ENCODE measurements at regions not wholly inside any gene's neighbourhood (a gene's known extent, or its start where the extent isn't known, plus 50 kb on each side); places are given as distances from the start of the nearest gene placed in this dataset.

GRCh38 chr17:15108992-15109391 lies 156.1 kb downstream of the PMP22 start:
- DNase-seq = no peak

DNA sequence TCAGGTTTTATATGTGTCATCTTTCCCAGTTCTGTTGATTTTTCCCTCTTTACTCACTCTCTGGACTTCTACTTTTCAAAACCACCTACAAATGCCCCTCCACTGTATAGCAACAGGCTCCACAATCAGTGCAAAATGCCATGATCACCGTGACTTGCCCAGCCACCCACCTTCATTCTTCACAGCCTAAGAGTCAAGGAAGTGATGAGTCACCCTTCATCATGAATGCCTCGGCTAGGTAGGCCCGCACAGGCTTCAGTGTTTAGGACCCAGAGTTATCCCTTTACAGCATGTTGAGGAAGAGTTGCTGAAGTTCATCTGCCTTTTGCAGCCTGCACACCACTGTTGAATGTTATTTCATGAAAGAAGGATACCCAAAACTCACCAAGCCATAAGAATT lies 158.6 kb downstream of the PMP22 start:
- no peak for DNase-seq

GRCh38 chr17:15103785-15104184 lies 161.3 kb downstream of the PMP22 start:
- no peak for DNase-seq

- no peak for DNase-seq
Measured at GRCh38 chr17:15101175-15101574, 164.0 kb downstream of the PMP22 start.

GRCh38 chr17:15096511-15096910 lies 168.6 kb downstream of the PMP22 start:
- no peak for DNase-seq

GRCh38 chr17:15095935-15096334 lies 169.2 kb downstream of the PMP22 start:
- DNase-seq = no peak

- no peak for DNase-seq
Measured at GRCh38 chr17:15092762-15093161, 172.4 kb downstream of the PMP22 start.

- no peak for DNase-seq
Measured at GRCh38 chr17:15092261-15092660, 172.9 kb downstream of the PMP22 start.

DNA sequence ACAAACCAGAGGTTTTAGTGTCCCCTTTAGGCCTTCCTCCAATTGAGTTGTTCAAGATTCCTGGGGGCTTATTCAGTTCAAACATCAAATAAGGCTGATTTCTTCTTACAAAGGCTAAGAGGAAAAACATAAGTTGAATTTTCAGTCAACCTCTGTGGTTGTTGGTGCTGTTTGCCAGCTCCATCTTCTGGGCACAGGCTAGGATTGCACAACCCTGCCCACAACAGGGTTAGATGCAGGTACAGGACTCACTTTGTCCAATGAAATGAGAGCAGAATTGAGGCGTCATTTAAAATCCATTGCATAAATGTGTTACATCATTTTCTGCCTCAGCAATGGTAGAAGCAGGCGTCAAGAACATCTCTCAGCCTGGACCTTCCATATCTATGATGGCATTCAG lies 173.3 kb downstream of the PMP22 start:
- DNase-seq = no peak

- DNase-seq = no peak
Measured at GRCh38 chr17:15090533-15090932, 174.6 kb downstream of the PMP22 start.

DNA sequence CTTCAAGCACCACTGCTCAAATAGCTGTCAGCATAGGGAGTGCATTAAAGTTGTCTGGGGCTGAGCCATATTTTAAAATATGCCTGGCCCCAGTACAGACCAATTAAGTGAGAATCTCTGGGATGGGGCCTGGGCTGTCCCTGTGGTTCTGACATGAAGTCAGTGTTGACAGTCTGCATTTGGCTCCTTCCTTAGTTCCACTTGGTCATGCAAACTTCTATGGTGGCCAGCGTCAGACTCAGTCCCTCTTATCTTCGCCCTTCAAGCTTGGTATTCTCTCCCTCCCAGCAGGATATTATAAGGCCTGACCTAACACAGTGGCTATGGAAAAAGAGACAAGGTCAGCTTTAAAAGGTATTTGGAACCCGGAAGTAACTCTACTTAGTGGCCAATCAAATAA lies 177.2 kb downstream of the PMP22 start:
- DNase-seq = no peak

DNA sequence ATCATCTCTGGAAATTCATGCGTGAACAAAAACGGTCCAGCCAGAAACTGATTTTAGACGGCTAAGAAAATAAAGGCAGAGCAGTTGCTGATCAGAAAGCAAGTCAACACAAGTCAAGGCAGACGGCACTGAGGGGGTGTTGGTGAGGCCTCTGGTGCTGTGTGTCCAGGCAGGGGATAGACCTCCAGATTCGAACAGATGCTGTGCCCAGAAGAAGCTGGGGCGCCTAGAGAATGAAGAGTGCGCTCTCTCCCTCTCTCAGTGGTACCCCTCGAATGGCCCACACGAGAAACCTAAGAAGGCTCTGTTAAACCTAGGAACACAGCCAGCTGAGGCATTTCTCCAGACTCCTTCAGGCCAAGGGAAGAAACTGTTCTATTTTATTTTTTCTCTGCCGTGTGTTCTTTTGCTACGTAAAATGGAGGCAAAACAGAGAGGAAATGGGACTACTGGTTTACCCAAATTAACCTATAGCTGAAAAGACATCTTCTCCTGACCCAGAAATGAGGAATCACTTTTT lies 178.3 kb downstream of the PMP22 start:
- DNase-seq = peak; percentile 23

- no peak for DNase-seq
Measured at GRCh38 chr17:15085890-15086677, 179.0 kb downstream of the PMP22 start.

GRCh38 chr17:15083225-15083624 lies 181.9 kb downstream of the PMP22 start:
- no peak for DNase-seq

DNA sequence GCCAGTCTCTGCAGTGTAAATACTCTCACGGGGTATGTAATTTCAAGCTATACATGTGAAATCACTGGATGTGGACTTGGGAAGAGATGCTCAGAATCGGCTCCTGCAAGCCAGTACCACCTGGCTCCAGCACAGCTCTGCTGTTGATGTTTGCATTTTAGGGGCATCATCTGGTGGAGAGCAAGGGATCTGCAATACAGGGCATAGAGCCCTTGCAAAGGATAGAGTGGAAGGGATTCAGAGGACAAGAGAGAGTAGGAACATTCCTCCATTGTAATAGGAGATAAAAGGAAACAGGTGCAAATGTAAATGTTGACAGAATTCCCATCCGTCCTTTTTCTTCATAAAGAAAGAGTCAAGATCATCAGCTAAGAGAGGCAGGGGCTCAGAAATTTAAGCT lies 184.1 kb downstream of the PMP22 start:
- no peak for DNase-seq

DNA sequence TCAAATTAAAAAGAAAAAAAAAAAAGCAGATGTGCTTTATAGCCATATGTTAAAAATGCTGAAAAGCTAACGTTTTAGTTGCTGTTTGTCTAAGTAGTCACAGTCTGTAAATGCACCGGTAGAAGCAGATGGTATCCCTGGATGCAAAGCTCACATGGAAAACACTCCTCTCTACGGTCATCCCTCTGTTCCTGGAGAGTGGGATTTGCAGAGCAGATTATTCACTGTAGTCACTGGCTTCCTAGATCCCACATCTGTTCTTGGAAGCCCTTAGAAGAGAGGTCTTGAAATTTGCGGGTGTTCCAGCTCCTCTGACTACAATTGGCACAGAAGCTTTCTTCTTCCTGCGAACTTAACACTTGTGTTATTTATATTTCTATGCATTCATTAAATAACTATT lies 186.6 kb downstream of the PMP22 start:
- no peak for DNase-seq

GRCh38 chr17:15076991-15077663 lies 188.0 kb downstream of the PMP22 start:
- no peak for DNase-seq

GRCh38 chr17:15051933-15052332 lies 213.2 kb downstream of the PMP22 start:
- no peak for DNase-seq

GRCh38 chr17:15049795-15050160 lies 215.3 kb downstream of the PMP22 start:
- no peak for DNase-seq

DNA sequence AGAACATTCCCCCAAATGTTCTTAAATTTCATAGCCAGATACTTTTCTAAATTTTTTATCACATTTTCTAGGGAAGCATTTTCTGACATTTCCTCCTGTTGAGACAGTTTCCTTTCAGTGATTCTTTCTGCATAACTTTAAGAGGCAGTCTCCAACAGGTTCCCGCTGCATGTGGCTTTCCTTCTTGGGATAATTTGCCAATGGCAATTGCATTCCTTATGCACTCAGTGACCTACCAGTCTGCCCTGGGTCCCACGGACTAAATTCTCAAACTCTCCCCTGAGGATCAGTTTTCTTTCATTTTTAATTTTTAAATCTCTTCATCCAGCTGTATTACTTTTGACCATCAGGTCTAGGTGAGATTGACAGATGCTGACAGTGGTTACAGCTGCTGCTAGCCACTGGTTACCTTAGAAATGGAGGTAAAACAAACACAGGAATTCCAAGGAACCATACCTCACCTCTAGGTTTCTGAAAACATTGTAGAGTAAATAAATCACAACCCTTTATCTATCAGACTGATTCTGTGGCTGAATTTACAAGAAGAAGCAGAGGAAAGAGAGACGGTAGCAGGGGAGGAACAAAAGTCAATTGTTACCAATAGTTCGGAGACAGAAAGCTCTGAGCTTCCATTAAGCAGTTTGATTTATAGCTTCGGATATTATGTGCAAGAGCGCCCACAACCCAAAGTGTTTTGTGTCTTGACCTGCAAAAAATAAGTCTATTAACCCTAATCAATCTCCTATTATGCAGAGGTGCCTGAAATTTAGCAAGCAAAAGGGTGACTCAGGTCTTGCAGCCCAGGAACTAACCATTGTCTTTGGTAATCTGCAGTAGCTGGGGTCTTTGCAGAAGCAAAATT lies 216.0 kb downstream of the PMP22 start:
- DNase-seq = no peak

- DNase-seq = no peak
Measured at GRCh38 chr17:15048381-15048780, 216.7 kb downstream of the PMP22 start.

GRCh38 chr17:15042311-15042710 lies 222.8 kb downstream of the PMP22 start:
- no peak for DNase-seq

DNA sequence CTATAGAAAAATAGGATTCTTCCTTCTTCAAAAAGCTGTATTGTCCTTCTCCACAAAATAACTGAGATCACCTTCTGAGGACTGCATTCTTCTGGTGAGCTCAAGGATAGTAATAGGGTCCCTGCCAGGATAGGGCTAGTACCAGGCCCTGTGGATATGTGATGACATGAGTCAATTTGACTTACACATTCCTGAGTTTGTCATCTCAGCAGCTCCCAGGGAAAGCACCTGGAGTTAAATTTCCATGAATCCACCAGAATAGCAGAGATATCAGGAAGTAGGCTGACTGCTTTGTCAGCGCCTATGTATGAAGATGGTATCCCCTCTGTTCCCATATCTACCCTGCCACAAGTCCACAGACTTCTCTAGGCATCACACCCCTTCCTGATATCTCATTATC lies 225.8 kb downstream of the PMP22 start:
- DNase-seq = no peak

All from hindlimb muscle (tissue), 1 donor.